ENCODE measurements at regions not wholly inside any gene's neighbourhood (a gene's known extent, or its start where the extent isn't known, plus 50 kb on each side); places are given as distances from the start of the nearest gene placed in this dataset.

DNA sequence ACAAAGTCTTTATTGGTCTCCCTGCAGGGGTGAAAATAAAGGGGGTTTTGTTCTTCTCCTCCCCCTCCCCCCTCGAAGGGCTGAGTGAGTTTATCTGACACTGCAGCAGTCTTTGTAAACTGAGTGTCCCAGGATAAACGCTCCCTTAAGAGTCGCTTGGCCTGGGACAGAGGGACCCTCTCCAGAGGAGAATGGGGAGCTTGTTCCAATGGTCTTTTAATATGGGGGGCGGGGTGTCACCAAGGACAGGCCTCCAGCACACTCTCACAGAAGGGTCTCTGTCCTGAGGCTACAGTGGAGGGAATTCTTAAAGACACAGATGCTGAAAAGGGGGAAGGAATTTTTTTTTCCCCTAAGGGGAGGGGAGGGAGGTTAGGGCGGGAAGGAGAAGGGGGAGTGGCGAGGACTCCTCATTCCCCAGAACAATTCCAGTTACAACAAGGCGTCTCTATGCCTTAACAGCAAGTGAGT, 455.5 kb downstream of the SOX9 start (continued):
- TF ChIP-seq, protein P1, sequence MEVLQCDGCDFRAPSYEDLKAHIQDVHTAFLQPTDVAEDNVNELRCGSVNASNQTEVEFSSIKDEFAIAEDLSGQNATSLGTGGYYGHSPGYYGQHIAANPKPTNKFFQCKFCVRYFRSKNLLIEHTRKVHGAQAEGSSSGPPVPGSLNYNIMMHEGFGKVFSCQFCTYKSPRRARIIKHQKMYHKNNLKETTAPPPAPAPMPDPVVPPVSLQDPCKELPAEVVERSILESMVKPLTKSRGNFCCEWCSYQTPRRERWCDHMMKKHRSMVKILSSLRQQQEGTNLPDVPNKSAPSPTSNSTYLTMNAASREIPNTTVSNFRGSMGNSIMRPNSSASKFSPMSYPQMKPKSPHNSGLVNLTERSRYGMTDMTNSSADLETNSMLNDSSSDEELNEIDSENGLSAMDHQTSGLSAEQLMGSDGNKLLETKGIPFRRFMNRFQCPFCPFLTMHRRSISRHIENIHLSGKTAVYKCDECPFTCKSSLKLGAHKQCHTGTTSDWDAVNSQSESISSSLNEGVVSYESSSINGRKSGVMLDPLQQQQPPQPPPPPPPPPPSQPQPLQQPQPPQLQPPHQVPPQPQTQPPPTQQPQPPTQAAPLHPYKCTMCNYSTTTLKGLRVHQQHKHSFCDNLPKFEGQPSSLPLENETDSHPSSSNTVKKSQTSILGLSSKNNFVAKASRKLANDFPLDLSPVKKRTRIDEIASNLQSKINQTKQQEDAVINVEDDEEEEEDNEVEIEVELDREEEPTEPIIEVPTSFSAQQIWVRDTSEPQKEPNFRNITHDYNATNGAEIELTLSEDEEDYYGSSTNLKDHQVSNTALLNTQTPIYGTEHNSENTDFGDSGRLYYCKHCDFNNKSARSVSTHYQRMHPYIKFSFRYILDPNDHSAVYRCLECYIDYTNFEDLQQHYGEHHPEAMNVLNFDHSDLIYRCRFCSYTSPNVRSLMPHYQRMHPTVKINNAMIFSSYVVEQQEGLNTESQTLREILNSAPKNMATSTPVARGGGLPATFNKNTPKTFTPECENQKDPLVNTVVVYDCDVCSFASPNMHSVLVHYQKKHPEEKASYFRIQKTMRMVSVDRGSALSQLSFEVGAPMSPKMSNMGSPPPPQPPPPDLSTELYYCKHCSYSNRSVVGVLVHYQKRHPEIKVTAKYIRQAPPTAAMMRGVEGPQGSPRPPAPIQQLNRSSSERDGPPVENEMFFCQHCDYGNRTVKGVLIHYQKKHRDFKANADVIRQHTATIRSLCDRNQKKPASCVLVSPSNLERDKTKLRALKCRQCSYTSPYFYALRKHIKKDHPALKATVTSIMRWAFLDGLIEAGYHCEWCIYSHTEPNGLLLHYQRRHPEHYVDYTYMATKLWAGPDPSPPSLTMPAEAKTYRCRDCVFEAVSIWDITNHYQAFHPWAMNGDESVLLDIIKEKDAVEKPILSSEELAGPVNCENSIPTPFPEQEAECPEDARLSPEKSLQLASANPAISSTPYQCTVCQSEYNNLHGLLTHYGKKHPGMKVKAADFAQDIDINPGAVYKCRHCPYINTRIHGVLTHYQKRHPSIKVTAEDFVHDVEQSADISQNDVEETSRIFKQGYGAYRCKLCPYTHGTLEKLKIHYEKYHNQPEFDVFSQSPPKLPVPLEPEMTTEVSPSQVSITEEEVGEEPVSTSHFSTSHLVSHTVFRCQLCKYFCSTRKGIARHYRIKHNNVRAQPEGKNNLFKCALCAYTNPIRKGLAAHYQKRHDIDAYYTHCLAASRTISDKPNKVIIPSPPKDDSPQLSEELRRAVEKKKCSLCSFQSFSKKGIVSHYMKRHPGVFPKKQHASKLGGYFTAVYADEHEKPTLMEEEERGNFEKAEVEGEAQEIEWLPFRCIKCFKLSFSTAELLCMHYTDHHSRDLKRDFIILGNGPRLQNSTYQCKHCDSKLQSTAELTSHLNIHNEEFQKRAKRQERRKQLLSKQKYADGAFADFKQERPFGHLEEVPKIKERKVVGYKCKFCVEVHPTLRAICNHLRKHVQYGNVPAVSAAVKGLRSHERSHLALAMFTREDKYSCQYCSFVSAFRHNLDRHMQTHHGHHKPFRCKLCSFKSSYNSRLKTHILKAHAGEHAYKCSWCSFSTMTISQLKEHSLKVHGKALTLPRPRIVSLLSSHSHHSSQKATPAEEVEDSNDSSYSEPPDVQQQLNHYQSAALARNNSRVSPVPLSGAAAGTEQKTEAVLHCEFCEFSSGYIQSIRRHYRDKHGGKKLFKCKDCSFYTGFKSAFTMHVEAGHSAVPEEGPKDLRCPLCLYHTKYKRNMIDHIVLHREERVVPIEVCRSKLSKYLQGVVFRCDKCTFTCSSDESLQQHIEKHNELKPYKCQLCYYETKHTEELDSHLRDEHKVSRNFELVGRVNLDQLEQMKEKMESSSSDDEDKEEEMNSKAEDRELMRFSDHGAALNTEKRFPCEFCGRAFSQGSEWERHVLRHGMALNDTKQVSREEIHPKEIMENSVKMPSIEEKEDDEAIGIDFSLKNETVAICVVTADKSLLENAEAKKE (CRISPR knock-in tag; IDR thresholded peaks at IDR 0.05) = no peak
- TF ChIP-seq ZNF331 (CRISPR knock-in tag; IDR thresholded peaks at IDR 0.05; ENCODE audit: low read depth) (no peak), ETS1 (IDR thresholded peaks at IDR 0.05) (no peak)

- Mint-ChIP-seq H3K4me1 (peaks cover 19% of the 10 kb centered on the region), H3K27me3 (ENCODE audit: insufficient read depth, low read depth, poor library complexity) (peaks cover 6% of the 10 kb centered on the region), H3K27ac (no peak overlapping the region), H3K4me3 (no peak overlapping the region), H3K36me3 (ENCODE audit: low read depth) (no peaks in the 10 kb centered on the region), H3K9me3 (no peaks in the 10 kb centered on the region; the same call in 2 of the 3 replicates)
- no peaks in the 10 kb centered on the region; the same call in 1 of the 2 replicates for H3K36me3 ChIP-seq (ENCODE audit: insufficient read depth)
- H3K4me3 ChIP-seq = no peak overlapping the region
- H3K79me2 ChIP-seq (replicated peaks; ENCODE audit: insufficient read depth) = no peaks in the 10 kb centered on the region
- H3K4me2 ChIP-seq = no peak overlapping the region
- DNase-seq (ENCODE audit: low spot score) (no peak), ATAC-seq (no peak)
- no peak overlapping the region for H3K27ac ChIP-seq (ENCODE audit: low read depth)
- H3K9me2 ChIP-seq (ENCODE audit: insufficient read depth) = no peaks in the 10 kb centered on the region
- H2AFZ ChIP-seq = no peak overlapping the region
- H3F3A ChIP-seq (replicated peaks; ENCODE audit: low read depth) = no peaks in the 10 kb centered on the region
- no peaks in the 10 kb centered on the region for H3K27me3 ChIP-seq (ENCODE audit: insufficient read depth)
- peaks cover 14% of the 10 kb centered on the region for H3K4me1 ChIP-seq (ENCODE audit: insufficient read depth)
- H4K20me1 ChIP-seq (replicated peaks; ENCODE audit: insufficient read depth) = no peaks in the 10 kb centered on the region; the same call in 1 of the 2 replicates
- TF ChIP-seq NANOG (IDR thresholded peaks at IDR 0.05; ENCODE audit: borderline replicate concordance) = no peak
- TF ChIP-seq ZNF331 (CRISPR knock-in tag; IDR thresholded peaks at IDR 0.05; ENCODE audit: low read depth) = no peak
- TF ChIP-seq ZNF114 (CRISPR knock-in tag; IDR thresholded peaks at IDR 0.05) = no peak
- TF ChIP-seq EZH2 (IDR thresholded peaks at IDR 0.05; ENCODE audit: low read depth, unreplicated experiment) = no peak
- no peak for TF ChIP-seq CREB1 (CRISPR knock-in tag; IDR thresholded peaks at IDR 0.05; ENCODE audit: low read depth)
- TF ChIP-seq JUNB (IDR thresholded peaks at IDR 0.05; ENCODE audit: unreplicated experiment) = no peak
- no peak for TF ChIP-seq STAT1 (IDR thresholded peaks at IDR 0.05; ENCODE audit: unreplicated experiment)
- TF ChIP-seq POLR2AphosphoS5 (IDR thresholded peaks at IDR 0.05; ENCODE audit: low read depth) = no peak
- TF ChIP-seq, protein P2, sequence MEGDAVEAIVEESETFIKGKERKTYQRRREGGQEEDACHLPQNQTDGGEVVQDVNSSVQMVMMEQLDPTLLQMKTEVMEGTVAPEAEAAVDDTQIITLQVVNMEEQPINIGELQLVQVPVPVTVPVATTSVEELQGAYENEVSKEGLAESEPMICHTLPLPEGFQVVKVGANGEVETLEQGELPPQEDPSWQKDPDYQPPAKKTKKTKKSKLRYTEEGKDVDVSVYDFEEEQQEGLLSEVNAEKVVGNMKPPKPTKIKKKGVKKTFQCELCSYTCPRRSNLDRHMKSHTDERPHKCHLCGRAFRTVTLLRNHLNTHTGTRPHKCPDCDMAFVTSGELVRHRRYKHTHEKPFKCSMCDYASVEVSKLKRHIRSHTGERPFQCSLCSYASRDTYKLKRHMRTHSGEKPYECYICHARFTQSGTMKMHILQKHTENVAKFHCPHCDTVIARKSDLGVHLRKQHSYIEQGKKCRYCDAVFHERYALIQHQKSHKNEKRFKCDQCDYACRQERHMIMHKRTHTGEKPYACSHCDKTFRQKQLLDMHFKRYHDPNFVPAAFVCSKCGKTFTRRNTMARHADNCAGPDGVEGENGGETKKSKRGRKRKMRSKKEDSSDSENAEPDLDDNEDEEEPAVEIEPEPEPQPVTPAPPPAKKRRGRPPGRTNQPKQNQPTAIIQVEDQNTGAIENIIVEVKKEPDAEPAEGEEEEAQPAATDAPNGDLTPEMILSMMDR (conservative IDR thresholded peaks at IDR 0.05; ENCODE audit: low read depth in 2 of 2) = no peak
- no peak for TF ChIP-seq ETS1 (IDR thresholded peaks at IDR 0.05)
Measured at GRCh38 chr17:72578817-72579470, 458.1 kb downstream of the SOX9 start.

All from GM23338 (cell line).